Renal cortical epithelial cell (primary cell): ENCODE measurements at regions not wholly inside any gene's neighbourhood (a gene's known extent, or its start where the extent isn't known, plus 50 kb on each side); places are given as distances from the start of the nearest gene placed in this dataset.
"Not testable (repeated sequence)": the region's sequence is repeated elsewhere in the genome, so short reads cannot be mapped to it uniquely, and the experiment has no call there.

ENCODE experiments used
- DNase-seq: peaks from one replicate; pipeline ENCODE4 v3.0.0-alpha.2; 2011; ENCODE audit warnings: low read depth

- no peak for DNase-seq
These were observed 574.7 kb upstream of the SEMA6A start for GRCh38 chr5:117149312-117149711.

- no peak for DNase-seq
These were observed 569.5 kb upstream of the SEMA6A start for GRCh38 chr5:117144086-117144485.

- peak; percentile 69 for DNase-seq
These were observed 568.8 kb upstream of the SEMA6A start for GRCh38 chr5:117143406-117143805.

GRCh38 chr5:117138523-117138922, 563.9 kb upstream of the SEMA6A start:
- no peak for DNase-seq

GRCh38 chr5:117135851-117136250, 561.2 kb upstream of the SEMA6A start:
- DNase-seq: no peak

- no peak for DNase-seq
These were observed 558.6 kb upstream of the SEMA6A start for GRCh38 chr5:117133198-117133597.

- DNase-seq: no peak
These were observed 557.3 kb upstream of the SEMA6A start for GRCh38 chr5:117131876-117132275.

- DNase-seq: no peak
These were observed 556.5 kb upstream of the SEMA6A start for GRCh38 chr5:117131048-117131679.

- no peak for DNase-seq
These were observed 543.9 kb upstream of the SEMA6A start for GRCh38 chr5:117118499-117118898.

GRCh38 chr5:117117314-117117713, 542.7 kb upstream of the SEMA6A start:
- not testable (repeated sequence) for DNase-seq

- DNase-seq: no peak
These were observed 535.9 kb upstream of the SEMA6A start for GRCh38 chr5:117110548-117110947.

GRCh38 chr5:117107859-117108258, 533.2 kb upstream of the SEMA6A start:
- no peak for DNase-seq

- peak; percentile 33 for DNase-seq
These were observed 529.1 kb upstream of the SEMA6A start for GRCh38 chr5:117103703-117104102.

- no peak for DNase-seq
These were observed 528.0 kb upstream of the SEMA6A start for GRCh38 chr5:117102591-117102990.

- DNase-seq: no peak
These were observed 525.6 kb upstream of the SEMA6A start for GRCh38 chr5:117100176-117100575.

GRCh38 chr5:117098094-117098493, 523.5 kb upstream of the SEMA6A start:
- DNase-seq: no peak

GRCh38 chr5:117095346-117096332, 521.0 kb upstream of the SEMA6A start:
- DNase-seq: no peak

GRCh38 chr5:117094114-117094815, 519.6 kb upstream of the SEMA6A start:
- DNase-seq: no peak

- DNase-seq: no peak
These were observed 519.0 kb upstream of the SEMA6A start for GRCh38 chr5:117093653-117094052.

GRCh38 chr5:117089001-117089400, 514.4 kb upstream of the SEMA6A start:
- no peak for DNase-seq

- no peak for DNase-seq
These were observed 513.6 kb upstream of the SEMA6A start for GRCh38 chr5:117088176-117088575.

GRCh38 chr5:117084067-117084466, 509.4 kb upstream of the SEMA6A start:
- DNase-seq: peak; percentile 6
